Right renal cortex interstitium (tissue), 3 donors: ENCODE measurements at regions not wholly inside any gene's neighbourhood (a gene's known extent, or its start where the extent isn't known, plus 50 kb on each side); places are given as distances from the start of the nearest gene placed in this dataset.

Experiments used
- DNase-seq, 3 donors: peaks; one replicate each; pipeline ENCODE4 v3.0.0-alpha.2; 2013; ENCODE audit warnings: low read depth in 3 of 3, low spot score in 2 of 3

GRCh38 chr10:90435296-90435695, 422.5 kb downstream of the HTR7 start:
- no peak for DNase-seq

GRCh38 chr10:90437452-90437851, 420.4 kb downstream of the HTR7 start:
- DNase-seq: no peak

GRCh38 chr10:90440870-90441269, 417.0 kb downstream of the HTR7 start:
- DNase-seq: no peak

GRCh38 chr10:90443342-90443741, 414.5 kb downstream of the HTR7 start:
- no peak for DNase-seq

- no peak for DNase-seq
These were observed 410.0 kb downstream of the HTR7 start for GRCh38 chr10:90447831-90448230.

- DNase-seq: no peak
These were observed 407.0 kb downstream of the HTR7 start for GRCh38 chr10:90450797-90451196.

- no peak for DNase-seq
These were observed 406.6 kb downstream of the HTR7 start for GRCh38 chr10:90451283-90451682.

- no peak for DNase-seq
These were observed 399.8 kb downstream of the HTR7 start for GRCh38 chr10:90458054-90458453.

- no peak for DNase-seq
These were observed 399.3 kb downstream of the HTR7 start for GRCh38 chr10:90458571-90458970.

- DNase-seq: no peak
These were observed 396.2 kb downstream of the HTR7 start for GRCh38 chr10:90461437-90462155.

- DNase-seq: no peak
These were observed 394.9 kb downstream of the HTR7 start for GRCh38 chr10:90462749-90463470.

GRCh38 chr10:90464329-90464728, 393.5 kb downstream of the HTR7 start:
- no peak for DNase-seq

- DNase-seq: no peak
These were observed 386.9 kb downstream of the HTR7 start for GRCh38 chr10:90470966-90471365.

- no peak for DNase-seq
These were observed 377.4 kb downstream of the HTR7 start for GRCh38 chr10:90480466-90480865.

GRCh38 chr10:90481326-90481923, 376.4 kb downstream of the HTR7 start:
- DNase-seq: no peak

- no peak for DNase-seq
These were observed 373.3 kb downstream of the HTR7 start for GRCh38 chr10:90484518-90484917.

GRCh38 chr10:90494183-90494582, 363.7 kb downstream of the HTR7 start:
- DNase-seq: no peak

- DNase-seq: no peak
These were observed 353.7 kb downstream of the HTR7 start for GRCh38 chr10:90504172-90504571.

- no peak for DNase-seq
These were observed 331.1 kb downstream of the HTR7 start for GRCh38 chr10:90526721-90527120.

GRCh38 chr10:90530521-90530920, 327.3 kb downstream of the HTR7 start:
- DNase-seq: no peak

- DNase-seq: no peak
These were observed 300.5 kb downstream of the HTR7 start for GRCh38 chr10:90557385-90557784.

GRCh38 chr10:90560331-90560730, 297.5 kb downstream of the HTR7 start:
- no peak for DNase-seq
